ENCODE measurements at regions not wholly inside any gene's neighbourhood (a gene's known extent, or its start where the extent isn't known, plus 50 kb on each side); places are given as distances from the start of the nearest gene placed in this dataset.
A peak's percentile ranks its signal among the peaks of the same experiment; 100 is the strongest.

GRCh38 chr1:218985424-218985984 lies 188.2 kb upstream of the LYPLAL1 start:
- TF ChIP-seq, protein P1, sequence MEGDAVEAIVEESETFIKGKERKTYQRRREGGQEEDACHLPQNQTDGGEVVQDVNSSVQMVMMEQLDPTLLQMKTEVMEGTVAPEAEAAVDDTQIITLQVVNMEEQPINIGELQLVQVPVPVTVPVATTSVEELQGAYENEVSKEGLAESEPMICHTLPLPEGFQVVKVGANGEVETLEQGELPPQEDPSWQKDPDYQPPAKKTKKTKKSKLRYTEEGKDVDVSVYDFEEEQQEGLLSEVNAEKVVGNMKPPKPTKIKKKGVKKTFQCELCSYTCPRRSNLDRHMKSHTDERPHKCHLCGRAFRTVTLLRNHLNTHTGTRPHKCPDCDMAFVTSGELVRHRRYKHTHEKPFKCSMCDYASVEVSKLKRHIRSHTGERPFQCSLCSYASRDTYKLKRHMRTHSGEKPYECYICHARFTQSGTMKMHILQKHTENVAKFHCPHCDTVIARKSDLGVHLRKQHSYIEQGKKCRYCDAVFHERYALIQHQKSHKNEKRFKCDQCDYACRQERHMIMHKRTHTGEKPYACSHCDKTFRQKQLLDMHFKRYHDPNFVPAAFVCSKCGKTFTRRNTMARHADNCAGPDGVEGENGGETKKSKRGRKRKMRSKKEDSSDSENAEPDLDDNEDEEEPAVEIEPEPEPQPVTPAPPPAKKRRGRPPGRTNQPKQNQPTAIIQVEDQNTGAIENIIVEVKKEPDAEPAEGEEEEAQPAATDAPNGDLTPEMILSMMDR (IDR thresholded peaks at IDR 0.05; ENCODE audit: unreplicated experiment), result no peak
- no peaks in the 10 kb centered on the region for H3K27me3 Mint-ChIP-seq (ENCODE audit: unreplicated experiment)
- H3K27ac Mint-ChIP-seq (ENCODE audit: unreplicated experiment), result no peak overlapping the region
- no TSS peak for BruUV-seq (replicated peaks)
- CTCF ChIA-PET, result no interaction called here
- DNase-seq, result peak; percentile 13
- H3K4me1 Mint-ChIP-seq (ENCODE audit: low read depth, unreplicated experiment), result peaks cover 19% of the 10 kb centered on the region
- intact Hi-C loops (cut with micrococcal nuclease; ENCODE audit: unreplicated experiment), result no loop called here
- no peak overlapping the region for H3K4me3 Mint-ChIP-seq (ENCODE audit: low read depth, unreplicated experiment)
- H3K9me3 Mint-ChIP-seq (ENCODE audit: low read depth, unreplicated experiment), result no peaks in the 10 kb centered on the region
- H3K36me3 Mint-ChIP-seq (ENCODE audit: insufficient read depth, unreplicated experiment), result no peaks in the 10 kb centered on the region

DNA sequence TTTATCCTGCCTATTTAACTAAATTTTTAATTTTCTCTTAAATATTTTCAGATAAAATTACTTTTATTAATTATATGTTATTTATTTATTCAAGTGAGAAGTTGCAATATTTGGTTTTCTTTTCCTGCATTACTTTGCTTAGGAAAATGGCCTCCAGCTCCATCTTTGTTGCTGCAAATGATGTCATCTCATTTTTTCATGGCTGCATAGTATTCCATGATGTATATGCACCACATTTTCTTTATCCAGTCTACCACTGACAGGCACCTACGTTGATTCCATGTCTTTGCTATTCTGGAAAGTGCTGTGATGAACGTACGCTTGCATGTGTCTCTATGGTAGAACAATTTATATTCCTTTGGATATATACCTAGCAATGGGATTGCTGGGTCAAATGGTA lies 186.9 kb upstream of the LYPLAL1 start:
- no peaks in the 10 kb centered on the region for H3K27me3 Mint-ChIP-seq (ENCODE audit: unreplicated experiment)
- BruUV-seq (replicated peaks), result no TSS peak
- H3K36me3 Mint-ChIP-seq (ENCODE audit: insufficient read depth, unreplicated experiment), result no peaks in the 10 kb centered on the region
- H3K4me3 Mint-ChIP-seq (ENCODE audit: low read depth, unreplicated experiment), result no peak overlapping the region
- no peak overlapping the region for H3K27ac Mint-ChIP-seq (ENCODE audit: unreplicated experiment)
- CTCF ChIA-PET, result no interaction called here
- TF ChIP-seq, protein P1 (IDR thresholded peaks at IDR 0.05; ENCODE audit: unreplicated experiment), result no peak
- H3K9me3 Mint-ChIP-seq (ENCODE audit: low read depth, unreplicated experiment), result no peaks in the 10 kb centered on the region
- peaks cover 19% of the 10 kb centered on the region for H3K4me1 Mint-ChIP-seq (ENCODE audit: low read depth, unreplicated experiment)
- no peak for DNase-seq
- intact Hi-C loops (cut with micrococcal nuclease; ENCODE audit: unreplicated experiment), result no loop called here

DNA sequence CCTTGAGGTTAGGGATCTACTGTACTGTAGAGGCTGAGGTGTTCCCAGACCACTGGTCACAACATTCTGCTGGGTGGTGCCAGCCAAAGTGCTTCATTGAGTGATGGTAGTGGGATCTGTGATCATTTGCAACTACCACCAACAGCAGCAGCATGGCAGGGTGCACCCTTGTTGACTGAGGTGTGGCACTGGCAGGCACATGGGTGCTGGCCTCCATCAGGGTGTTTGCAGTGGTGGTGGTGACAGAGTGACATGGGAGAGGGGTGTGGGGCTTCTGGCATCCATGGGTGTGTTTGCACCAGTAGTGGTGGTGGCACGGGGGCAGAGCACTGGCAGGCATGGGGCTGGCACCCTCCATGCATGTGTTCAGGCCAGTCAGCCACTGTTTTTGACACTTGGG lies 183.7 kb upstream of the LYPLAL1 start:
- no peak overlapping the region for H3K27ac Mint-ChIP-seq (ENCODE audit: unreplicated experiment)
- DNase-seq, result no peak
- H3K9me3 Mint-ChIP-seq (ENCODE audit: low read depth, unreplicated experiment), result no peaks in the 10 kb centered on the region
- H3K36me3 Mint-ChIP-seq (ENCODE audit: insufficient read depth, unreplicated experiment), result no peaks in the 10 kb centered on the region
- BruUV-seq (replicated peaks), result no TSS peak
- TF ChIP-seq, protein P1 (IDR thresholded peaks at IDR 0.05; ENCODE audit: unreplicated experiment), result no peak
- CTCF ChIA-PET, result no interaction called here
- no peak overlapping the region for H3K4me3 Mint-ChIP-seq (ENCODE audit: low read depth, unreplicated experiment)
- intact Hi-C loops (cut with micrococcal nuclease; ENCODE audit: unreplicated experiment), result no loop called here
- peaks cover 12% of the 10 kb centered on the region for H3K4me1 Mint-ChIP-seq (ENCODE audit: low read depth, unreplicated experiment)
- no peaks in the 10 kb centered on the region for H3K27me3 Mint-ChIP-seq (ENCODE audit: unreplicated experiment)

GRCh38 chr1:218991089-218991488 lies 182.6 kb upstream of the LYPLAL1 start:
- Mint-ChIP-seq H3K9me3 (ENCODE audit: low read depth, unreplicated experiment) (no peaks in the 10 kb centered on the region), H3K4me3 (ENCODE audit: low read depth, unreplicated experiment) (no peak overlapping the region), H3K27me3 (ENCODE audit: unreplicated experiment) (no peaks in the 10 kb centered on the region), H3K4me1 (ENCODE audit: low read depth, unreplicated experiment) (peaks cover 2% of the 10 kb centered on the region), H3K27ac (ENCODE audit: unreplicated experiment) (no peak overlapping the region), H3K36me3 (ENCODE audit: insufficient read depth, unreplicated experiment) (no peaks in the 10 kb centered on the region)
- CTCF ChIA-PET, result no interaction called here
- DNase-seq, result no peak
- TF ChIP-seq, protein P1 (IDR thresholded peaks at IDR 0.05; ENCODE audit: unreplicated experiment), result no peak
- intact Hi-C loops (cut with micrococcal nuclease; ENCODE audit: unreplicated experiment), result no loop called here
- BruUV-seq (replicated peaks), result no TSS peak
